ENCODE measurements at regions not wholly inside any gene's neighbourhood (a gene's known extent, or its start where the extent isn't known, plus 50 kb on each side); places are given as distances from the start of the nearest gene placed in this dataset.
"Not testable (repeated sequence)": the region's sequence is repeated elsewhere in the genome, so short reads cannot be mapped to it uniquely, and the experiment has no call there.

GRCh38 chr1:29428997-29429396, 192.7 kb downstream of the PTPRU start:
- no peak for DNase-seq

- no peak for DNase-seq
Measured at GRCh38 chr1:29428280-29428615, 191.9 kb downstream of the PTPRU start.

- no peak for DNase-seq
Measured at GRCh38 chr1:29427614-29428279, 191.4 kb downstream of the PTPRU start.

- no peak for DNase-seq
Measured at GRCh38 chr1:29426701-29427279, 190.5 kb downstream of the PTPRU start.

GRCh38 chr1:29425631-29426030, 189.3 kb downstream of the PTPRU start:
- DNase-seq, result no peak

- DNase-seq, result no peak
Measured at GRCh38 chr1:29424266-29424665, 187.9 kb downstream of the PTPRU start.

- DNase-seq, result no peak
Measured at GRCh38 chr1:29420202-29420601, 183.9 kb downstream of the PTPRU start.

GRCh38 chr1:29417971-29418370, 181.6 kb downstream of the PTPRU start:
- DNase-seq, result no peak

- DNase-seq, result no peak
Measured at GRCh38 chr1:29417147-29417858, 181.0 kb downstream of the PTPRU start.

GRCh38 chr1:29416267-29417146, 180.2 kb downstream of the PTPRU start:
- DNase-seq, result no peak

GRCh38 chr1:29415861-29416260, 179.5 kb downstream of the PTPRU start:
- no peak for DNase-seq

- DNase-seq, result no peak
Measured at GRCh38 chr1:29415156-29415830, 179.0 kb downstream of the PTPRU start.

- DNase-seq, result no peak
Measured at GRCh38 chr1:29414086-29414485, 177.8 kb downstream of the PTPRU start.

- DNase-seq, result no peak
Measured at GRCh38 chr1:29413661-29414060, 177.3 kb downstream of the PTPRU start.

- no peak for DNase-seq
Measured at GRCh38 chr1:29412591-29412990, 176.3 kb downstream of the PTPRU start.

- DNase-seq, result no peak
Measured at GRCh38 chr1:29410476-29410875, 174.2 kb downstream of the PTPRU start.

GRCh38 chr1:29409616-29410015, 173.3 kb downstream of the PTPRU start:
- DNase-seq, result no peak

GRCh38 chr1:29408831-29409605, 172.7 kb downstream of the PTPRU start:
- no peak for DNase-seq

GRCh38 chr1:29406814-29407213, 170.5 kb downstream of the PTPRU start:
- DNase-seq, result no peak

- not testable (repeated sequence) for DNase-seq
Measured at GRCh38 chr1:29400203-29400602, 163.9 kb downstream of the PTPRU start.

- no peak for DNase-seq
Measured at GRCh38 chr1:29399465-29399864, 163.1 kb downstream of the PTPRU start.

- no peak for DNase-seq
Measured at GRCh38 chr1:29398431-29398830, 162.1 kb downstream of the PTPRU start.

All from inflammatory macrophage treated with lipopolysaccharide for 1 hour (primary cell).